NB4 (cell line): ENCODE measurements at regions not wholly inside any gene's neighbourhood (a gene's known extent, or its start where the extent isn't known, plus 50 kb on each side); places are given as distances from the start of the nearest gene placed in this dataset.

Experiments used
- DNase-seq: peaks from one replicate; pipeline ENCODE4 v3.0.0; 2010; ENCODE audit warnings: low read depth
- H3K4me3 ChIP-seq: one replicate; pipeline ENCODE4 v1.5.1; 2011; ENCODE audit warnings: mild to moderate bottlenecking, low read depth, low read length, moderate library complexity
- CTCF ChIP-seq: IDR thresholded peaks from one replicate; pipeline ENCODE4 v1.5.1; 2012; ENCODE audit warnings: low read depth, low read length
- MAX ChIP-seq: IDR thresholded peaks from 2 replicates; pipeline ENCODE4 v1.6.1; 2011; ENCODE audit warnings: low read depth, low read length
- MYC ChIP-seq: IDR thresholded peaks from 2 replicates; pipeline ENCODE4 v1.6.1; 2011; ENCODE audit warnings: low read depth, low read length
- POLR2A ChIP-seq: IDR thresholded peaks from 2 replicates; pipeline ENCODE4 v1.6.1; 2011; ENCODE audit warnings: mild to moderate bottlenecking; ENCODE audit not compliant: insufficient read length; ENCODE audit errors: extremely low read depth

DNA sequence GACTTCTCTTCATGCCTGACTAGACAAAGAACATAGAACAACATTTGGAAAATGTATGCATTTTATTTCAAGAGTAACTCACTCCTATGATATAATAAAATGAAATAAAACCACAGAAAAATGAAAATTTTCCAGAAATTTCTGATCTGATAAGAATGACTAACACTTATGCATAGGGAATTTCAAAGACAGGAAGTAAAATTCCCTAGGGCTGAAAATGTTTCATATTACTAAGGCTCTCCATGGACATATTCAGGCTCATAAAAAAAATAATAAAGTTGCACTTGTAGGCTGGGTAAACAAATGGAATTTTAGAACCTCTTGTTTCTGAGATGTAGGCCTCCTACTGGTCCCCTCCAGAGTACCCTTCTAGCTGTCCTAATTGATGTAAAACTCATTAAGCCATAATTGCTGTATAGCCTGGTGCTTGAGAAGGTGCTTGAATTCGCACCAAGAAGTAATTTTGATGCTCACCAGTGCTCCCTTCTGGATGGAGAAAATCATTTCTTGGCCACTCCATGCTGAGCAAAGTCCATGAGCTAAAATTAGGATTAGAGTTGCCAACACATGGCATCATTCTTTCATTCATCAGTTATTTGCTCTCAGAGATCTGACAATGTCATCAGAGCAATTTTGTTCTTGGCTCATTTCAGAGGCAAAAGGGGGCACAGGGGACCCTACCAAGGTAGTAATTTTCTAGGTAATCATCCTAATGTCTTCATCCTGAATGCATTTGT is 641.0 kb upstream of the CAMK1G start:
- no peak for DNase-seq
- no peak overlapping the region for H3K4me3 ChIP-seq

DNA sequence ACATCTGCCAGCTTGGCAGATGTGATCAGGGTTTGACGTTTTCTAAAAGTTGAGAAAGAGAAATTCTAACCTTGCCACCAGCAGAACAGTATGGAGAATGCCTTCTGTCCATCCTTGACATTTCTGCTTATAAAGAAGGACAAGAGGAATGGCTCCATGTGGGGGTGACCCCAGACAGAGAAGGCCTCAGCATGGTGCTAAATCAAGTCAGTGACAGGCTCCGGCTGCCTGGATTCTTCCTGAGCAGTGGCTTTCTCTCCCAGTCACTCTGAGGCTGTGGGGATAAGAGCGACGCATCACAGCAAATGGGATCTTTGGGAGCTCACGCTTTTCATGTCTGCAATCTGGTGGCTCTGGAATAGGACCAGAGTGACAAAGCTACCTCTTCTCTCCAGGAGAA is 640.2 kb upstream of the CAMK1G start:
- H3K4me3 ChIP-seq, result no peak overlapping the region
- no peak for TF ChIP-seq MAX
- no peak for TF ChIP-seq CTCF
- TF ChIP-seq MYC, result no peak
- TF ChIP-seq POLR2A, result no peak
- DNase-seq, result no peak

More for the DNA sequence above, 641.0 kb upstream of the CAMK1G start:
- TF ChIP-seq CTCF (no peak), MAX (no peak), POLR2A (no peak), MYC (no peak)

- no peak overlapping the region for H3K4me3 ChIP-seq
- TF ChIP-seq CTCF (no peak), MAX (no peak), MYC (no peak), POLR2A (no peak)
- no peak for DNase-seq
These were observed 638.5 kb upstream of the CAMK1G start for GRCh38 chr1:208944981-208945451.

- no peak for TF ChIP-seq MAX
- no peak for TF ChIP-seq CTCF
- TF ChIP-seq POLR2A, result no peak
- no peak for TF ChIP-seq MYC
- H3K4me3 ChIP-seq, result no peak overlapping the region
- DNase-seq, result no peak
These were observed 633.3 kb upstream of the CAMK1G start for GRCh38 chr1:208950206-208950605.

DNA sequence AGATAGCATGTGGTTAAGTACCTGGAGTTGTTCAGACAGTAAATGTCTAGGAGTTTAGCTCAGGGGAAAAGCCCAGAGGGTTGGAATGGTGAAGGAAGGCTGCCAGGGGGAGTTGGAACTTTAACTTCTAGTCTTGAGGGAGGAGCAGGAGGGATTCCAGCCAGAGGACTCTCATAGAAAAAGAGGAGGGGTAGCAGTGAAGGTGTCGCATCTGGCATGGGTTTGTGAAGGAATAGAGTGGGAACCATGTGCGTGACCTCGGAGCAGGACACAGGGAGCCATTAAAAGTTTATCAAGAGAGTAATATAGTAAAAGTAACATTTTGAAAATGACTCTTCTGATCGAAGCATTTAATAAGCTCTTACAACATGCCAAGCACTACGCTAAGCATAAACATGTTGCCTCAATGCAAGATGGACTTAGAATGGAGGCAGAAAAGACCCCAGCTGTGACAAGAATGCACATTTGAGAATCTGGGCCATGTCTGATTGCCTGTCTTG is 632.4 kb upstream of the CAMK1G start:
- TF ChIP-seq POLR2A (no peak), MYC (no peak), CTCF (no peak), MAX (no peak)
- H3K4me3 ChIP-seq, result no peak overlapping the region
- DNase-seq, result no peak
